B cell (primary cell): ENCODE measurements at regions not wholly inside any gene's neighbourhood (a gene's known extent, or its start where the extent isn't known, plus 50 kb on each side); places are given as distances from the start of the nearest gene placed in this dataset.

Experiments
- ATAC-seq: fragments of 200-7000 bp; cut with Tn5 transposase; one replicate; pipeline ENCODE4 v1.10.0; 2021; ENCODE audit warnings: low read depth, mild to moderate bottlenecking, moderate number of reproducible peaks, moderate library complexity
- CTCF ChIA-PET: fragments of 350-600 bp; sonication (Branson Sonifier 250); formaldehyde crosslinking; loops from one replicate; lab custom pipeline; 2021; ENCODE audit warnings: antibody characterized with exemption, inconsistent platforms; lab: Charles Lee
- POLR2A ChIA-PET: fragments of 350-600 bp; sonication (Branson Sonifier 250); formaldehyde crosslinking; loops from one replicate; lab custom pipeline; 2021; ENCODE audit warnings: antibody characterized with exemption; lab: Charles Lee
- DNase-seq: peaks from one replicate; pipeline ENCODE4 v3.0.0; 2013
- H2AFZ ChIP-seq: 2 replicates; pipeline ENCODE4 v1.6.1; 2012; ENCODE audit warnings: mild to moderate bottlenecking, low read depth, low read length; ENCODE audit not compliant: insufficient read depth, poor library complexity, severe bottlenecking
- H3K27ac ChIP-seq, 2 donors: 1 replicate in 1 of 2; 2 replicates in 1 of 2; pipeline ENCODE4 v1.5.1; 2012 to 2013; ENCODE audit warnings: low read length in 2 of 2, mild to moderate bottlenecking in 2 of 2, moderate library complexity in 1 of 2
- H3K27me3 ChIP-seq, 4 experiments: fragments of 200-600 bp in 1 of 4; sonication (generic) in 1 of 4; replicated peaks in 1 of 4; 1 replicate in 2 of 4; 2 replicates in 2 of 4; pipeline versions ENCODE4 v1.6.1 to v1.7.0; 2013 to 2016; ENCODE audit warnings: low read length in 3 of 4, mild to moderate bottlenecking in 2 of 4, mixed read lengths in 1 of 4, moderate library complexity in 1 of 4; ENCODE audit not compliant: insufficient read depth in 4 of 4, control insufficient read depth in 3 of 4; ENCODE audit errors: control extremely low read depth in 1 of 4
- H3K36me3 ChIP-seq, 2 experiments: replicated peaks in 1 of 2; 1 replicate in 1 of 2; 2 replicates in 1 of 2; pipeline versions ENCODE4 v1.6.1 to v1.7.1; 2013; ENCODE audit warnings: low read length in 1 of 2; ENCODE audit not compliant: insufficient read depth in 2 of 2, control insufficient read depth in 1 of 2; ENCODE audit errors: control extremely low read depth in 1 of 2, extremely low read depth in 1 of 2
- H3K4me1 ChIP-seq, 2 donors: fragments of 200-600 bp in 1 of 2; sonication (generic) in 1 of 2; 1 replicate in 1 of 2; 2 replicates in 1 of 2; pipeline versions ENCODE4 v1.5.1 to v1.6.1; 2013 to 2017; ENCODE audit warnings: low read length in 2 of 2; ENCODE audit not compliant: control insufficient read depth in 2 of 2, insufficient read depth in 2 of 2
- H3K4me2 ChIP-seq: replicated peaks from 2 replicates; pipeline ENCODE3; 2012; ENCODE audit warnings: mild to moderate bottlenecking, low read depth, low read length; ENCODE audit not compliant: poor library complexity, severe bottlenecking
- H3K4me3 ChIP-seq, 5 experiments: fragments of 200-600 bp in 1 of 5; sonication (generic) in 1 of 5; 1 replicate in 3 of 5; 2 replicates in 2 of 5; pipeline versions ENCODE4 v1.5.1 to v1.7.0; 2011 to 2016; ENCODE audit warnings: low read length in 4 of 5, mild to moderate bottlenecking in 4 of 5, low read depth in 2 of 5, control low read depth in 1 of 5, moderate library complexity in 1 of 5; ENCODE audit not compliant: insufficient read depth in 1 of 5; ENCODE audit errors: control extremely low read depth in 1 of 5, extremely low read depth in 1 of 5
- H3K79me2 ChIP-seq: fragments of 200-600 bp; sonication (generic); one replicate; pipeline ENCODE4 v1.6.0; 2016; ENCODE audit warnings: low read length; ENCODE audit not compliant: control insufficient read depth, insufficient read depth
- H3K9ac ChIP-seq: fragments of 200-600 bp; sonication (generic); 2 replicates; pipeline ENCODE4 v1.6.1; 2017; ENCODE audit warnings: mild to moderate bottlenecking, low read length, moderate library complexity
- H3K9me3 ChIP-seq, 3 donors: one replicate each; pipeline versions ENCODE4 v1.6.1 to v1.7.1; 2013; ENCODE audit warnings: low read length in 2 of 3; ENCODE audit not compliant: control insufficient read depth in 2 of 3, insufficient read depth in 1 of 3; ENCODE audit errors: control extremely low read depth in 1 of 3
- H4K20me1 ChIP-seq: 2 replicates; pipeline ENCODE4 v1.6.0; 2012; ENCODE audit warnings: mild to moderate bottlenecking, low read length; ENCODE audit not compliant: insufficient read depth, control insufficient read depth, poor library complexity, severe bottlenecking
- H3K27ac Mint-ChIP-seq: one replicate; pipeline ENCODE4 v1.8.0; 2021; ENCODE audit warnings: mixed read lengths
- H3K27me3 Mint-ChIP-seq: one replicate; pipeline ENCODE4 v1.8.0; 2021; ENCODE audit warnings: mixed read lengths
- H3K4me1 Mint-ChIP-seq: one replicate; pipeline ENCODE4 v1.8.0; 2021; ENCODE audit warnings: mixed read lengths
- H3K4me3 Mint-ChIP-seq: one replicate; pipeline ENCODE4 v1.8.0; 2021; ENCODE audit warnings: mixed read lengths
- H3K9me3 Mint-ChIP-seq: one replicate; pipeline ENCODE4 v1.8.0; 2022; ENCODE audit warnings: mixed read lengths; ENCODE audit not compliant: insufficient read depth
- CTCF ChIP-seq: fragments of 200-600 bp; IDR thresholded peaks from one replicate; pipeline ENCODE4 v1.8.0; 2022; ENCODE audit warnings: antibody characterized with exemption, mild to moderate bottlenecking
- EZH2 ChIP-seq: IDR thresholded peaks from 2 replicates; pipeline ENCODE4 v1.6.1; 2012; ENCODE audit warnings: borderline replicate concordance, low read depth, mild to moderate bottlenecking, moderate library complexity, low read length; ENCODE audit not compliant: insufficient read depth, poor library complexity, severe bottlenecking
- WGBS: methylation state at CpG from one replicate; pipeline ENCODE4 v1.1.5; 2013; ENCODE audit warnings: missing lambda C conversion rate; ENCODE audit not compliant: insufficient coverage; 5-methylcytosine and 5-hydroxymethylcytosine counted together
- intact Hi-C: fragments of 100-400 bp; cut with micrococcal nuclease; formaldehyde crosslinking; loops from one replicate; pipeline ENCODE4 v1.10.0; 2022

GRCh38 chr16:6114691-6115090, 1017.1 kb upstream of the EEF2KMT start:
- H3K27ac Mint-ChIP-seq, result no peak overlapping the region
- ATAC-seq (no peak), DNase-seq (no peak)
- no peaks in the 10 kb centered on the region for H3K27me3 Mint-ChIP-seq
- H3K9me3 Mint-ChIP-seq, result peaks cover 2% of the 10 kb centered on the region
- H3K9me3 ChIP-seq, result peaks cover 0 to 6% (median 0%) of the 10 kb centered on the region in 3 donors
- H3K9ac ChIP-seq, result no peak overlapping the region
- ChIA-PET POLR2A (no interaction called here), CTCF (no interaction called here)
- no peaks in the 10 kb centered on the region for H4K20me1 ChIP-seq
- no peak overlapping the region for H3K27ac ChIP-seq
- H3K4me2 ChIP-seq, result no peak overlapping the region
- H3K4me1 Mint-ChIP-seq, result no peaks in the 10 kb centered on the region
- intact Hi-C loops, result no loop called here
- H3K36me3 ChIP-seq, result no peaks in the 10 kb centered on the region
- TF ChIP-seq CTCF (no peak), EZH2 (no peak)
- no peak overlapping the region for H3K4me3 ChIP-seq
- H3K4me1 ChIP-seq, result no peaks in the 10 kb centered on the region
- 78% methylated on average over 1 of the region's 2 CpGs for WGBS
- no peaks in the 10 kb centered on the region for H3K27me3 ChIP-seq
- no peaks in the 10 kb centered on the region for H3K79me2 ChIP-seq
- no peak overlapping the region for H2AFZ ChIP-seq
- H3K4me3 Mint-ChIP-seq, result no peak overlapping the region

GRCh38 chr16:6113749-6114148, 1016.2 kb upstream of the EEF2KMT start:
- Mint-ChIP-seq H3K9me3 (peaks cover 2% of the 10 kb centered on the region), H3K4me1 (no peaks in the 10 kb centered on the region), H3K27me3 (no peaks in the 10 kb centered on the region), H3K4me3 (no peak overlapping the region), H3K27ac (no peak overlapping the region)
- H3K79me2 ChIP-seq, result no peaks in the 10 kb centered on the region
- H3K9me3 ChIP-seq, result peaks cover 0 to 6% (median 0%) of the 10 kb centered on the region in 3 donors
- H2AFZ ChIP-seq, result no peak overlapping the region
- H3K4me2 ChIP-seq, result no peak overlapping the region
- TF ChIP-seq CTCF, result no peak
- no peak for TF ChIP-seq EZH2
- ChIA-PET CTCF (no interaction called here), POLR2A (no interaction called here)
- H3K27me3 ChIP-seq, result no peaks in the 10 kb centered on the region
- ATAC-seq, result no peak
- H3K36me3 ChIP-seq, result no peaks in the 10 kb centered on the region
- no peak overlapping the region for H3K4me3 ChIP-seq
- H4K20me1 ChIP-seq, result no peaks in the 10 kb centered on the region
- intact Hi-C loops, result no loop called here
- H3K27ac ChIP-seq, result no peak overlapping the region
- H3K9ac ChIP-seq, result no peak overlapping the region
- DNase-seq, result no peak
- H3K4me1 ChIP-seq, result no peaks in the 10 kb centered on the region
- WGBS, result no CpG with 5 or more reads among the region's 6 CpGs
